Small intestine (tissue), 7 donors: ENCODE measurements at regions not wholly inside any gene's neighbourhood (a gene's known extent, or its start where the extent isn't known, plus 50 kb on each side); places are given as distances from the start of the nearest gene placed in this dataset.

ENCODE experiments used
- DNase-seq, 2 donors: peaks; one replicate each; pipeline versions ENCODE4 v3.0.0 to v3.0.0-alpha.2; 2013
- FAIRE-seq: peaks from 2 replicates; lab custom pipeline; 2012; peaks lifted over from hg19 to GRCh38; lab: Jason Lieb, UNC
- H3K27ac ChIP-seq, 3 donors: one replicate each; pipeline ENCODE4 v1.5.1; 2013; ENCODE audit warnings: low read length in 2 of 3, mild to moderate bottlenecking in 2 of 3, control low read depth in 1 of 3, inconsistent platforms in 1 of 3, low read depth in 1 of 3, moderate library complexity in 1 of 3
- H3K27me3 ChIP-seq, 3 donors: one replicate each; pipeline ENCODE4 v1.6.1; 2013; ENCODE audit warnings: low read length in 3 of 3, inconsistent platforms in 1 of 3; ENCODE audit not compliant: control insufficient read depth in 3 of 3, insufficient read depth in 3 of 3
- H3K36me3 ChIP-seq, 3 donors: one replicate each; pipeline ENCODE4 v1.6.1; 2013; ENCODE audit warnings: low read length in 3 of 3, inconsistent platforms in 1 of 3, low read depth in 1 of 3, mild to moderate bottlenecking in 1 of 3, moderate library complexity in 1 of 3; ENCODE audit not compliant: control insufficient read depth in 3 of 3, insufficient read depth in 2 of 3
- H3K4me1 ChIP-seq, 3 donors: one replicate each; pipeline ENCODE4 v1.6.1; 2013; ENCODE audit warnings: low read length in 2 of 3, inconsistent platforms in 1 of 3, low read depth in 1 of 3, mild to moderate bottlenecking in 1 of 3, moderate library complexity in 1 of 3; ENCODE audit not compliant: control insufficient read depth in 3 of 3, insufficient read depth in 2 of 3
- H3K4me3 ChIP-seq, 3 donors: one replicate each; pipeline ENCODE4 v1.5.1; 2013; ENCODE audit warnings: low read length in 3 of 3, control low read depth in 1 of 3, inconsistent platforms in 1 of 3, low read depth in 1 of 3, mild to moderate bottlenecking in 1 of 3, moderate library complexity in 1 of 3
- H3K9me3 ChIP-seq, 2 donors: one replicate each; pipeline ENCODE4 v1.6.1; 2013; ENCODE audit warnings: low read depth in 1 of 2, low read length in 1 of 2; ENCODE audit not compliant: control insufficient read depth in 2 of 2, insufficient read depth in 1 of 2
- WGBS, 3 donors: extraction: QIAGEN DNeasy Blood & Tissue Kit; methylation state at CpG; one replicate each; pipeline ENCODE4 v1.1.7; 2013; 5-methylcytosine and 5-hydroxymethylcytosine counted together
- donor health status: healthy with polysubstance abuse.
- donor health status: control.
- donor health status: control.
- donor health status: Bipolar disorder and iron deficiency.
- donor health status: healthy.

DNA sequence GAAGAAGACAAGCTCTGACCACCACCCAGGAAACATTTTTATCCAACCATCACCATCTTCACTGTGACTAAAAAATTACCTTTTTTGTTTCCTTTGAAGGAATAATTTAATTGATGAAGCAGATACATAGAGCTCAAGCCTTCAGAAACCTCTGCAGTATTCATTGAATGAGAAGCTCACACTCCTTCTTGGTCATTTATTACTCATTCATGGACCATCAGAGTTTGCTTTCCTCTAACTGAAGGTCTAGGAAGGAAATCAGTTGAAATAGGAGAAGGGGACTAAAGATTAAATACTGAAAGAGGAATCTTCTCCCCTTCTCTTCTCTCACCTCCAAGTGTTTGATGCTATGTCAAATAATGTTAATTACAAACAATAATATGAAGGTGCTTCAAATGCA is 290.6 kb upstream of the KLF3 start:
- no peak overlapping the region for H3K27ac ChIP-seq
- FAIRE-seq, result no peak

GRCh38 chr4:38377195-38377594 is 286.8 kb upstream of the KLF3 start:
- FAIRE-seq, result no peak
- no peaks in the 10 kb centered on the region for H3K27me3 ChIP-seq
- no peak for DNase-seq
- H3K27ac ChIP-seq, result no peak overlapping the region
- WGBS, 3 donors, result 87 to 100% (median 96%) methylated on average over 1 of the region's 1 CpG
- H3K9me3 ChIP-seq, result no peaks in the 10 kb centered on the region
- peaks cover 0 to 4% (median 4%) of the 10 kb centered on the region in 3 donors for H3K4me1 ChIP-seq
- no peak overlapping the region for H3K4me3 ChIP-seq
- H3K36me3 ChIP-seq, result no peaks in the 10 kb centered on the region

More for the DNA sequence above, 290.6 kb upstream of the KLF3 start:
- Histone ChIP-seq H3K4me1 (peaks cover 0 to 6% (median 0%) of the 10 kb centered on the region in 3 donors), H3K27me3 (no peaks in the 10 kb centered on the region), H3K36me3 (no peaks in the 10 kb centered on the region), H3K9me3 (no peaks in the 10 kb centered on the region), H3K4me3 (no peak overlapping the region)
- DNase-seq, result no peak

DNA sequence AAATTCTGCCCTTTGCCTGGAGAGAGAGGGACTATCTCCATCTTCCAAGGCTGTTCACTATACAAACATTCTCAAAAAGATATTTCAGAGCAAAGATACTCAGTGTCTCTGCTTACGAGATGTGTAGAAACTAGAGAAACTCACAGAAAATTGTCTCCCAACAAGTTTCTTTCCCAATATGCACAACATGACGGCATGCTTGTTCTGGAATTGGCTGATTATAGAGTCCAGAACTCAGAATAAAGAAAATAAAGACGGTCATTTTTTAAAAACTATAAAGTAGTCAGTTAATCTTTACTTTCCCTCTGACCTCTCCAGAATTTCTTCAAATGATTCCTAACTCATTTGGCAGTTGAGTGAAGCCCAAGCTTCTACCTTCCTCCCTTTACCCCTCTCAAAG is 285.5 kb upstream of the KLF3 start:
- FAIRE-seq (no peak), DNase-seq (no peak)
- Histone ChIP-seq H3K4me3 (no peak overlapping the region), H3K27ac (no peak overlapping the region), H3K27me3 (no peaks in the 10 kb centered on the region), H3K36me3 (no peaks in the 10 kb centered on the region), H3K4me1 (peaks cover 2 to 16% (median 10%) of the 10 kb centered on the region in 3 donors), H3K9me3 (no peaks in the 10 kb centered on the region)
- WGBS, 3 donors, result 68 to 86% (median 83%) methylated on average over 3 of the region's 3 CpGs

GRCh38 chr4:38381788-38382187 is 282.2 kb upstream of the KLF3 start:
- H3K27ac ChIP-seq, result peak overlapping the region in 2 of 3 donors; percentile 16 to 32
- no peaks in the 10 kb centered on the region for H3K36me3 ChIP-seq
- DNase-seq (no peak), FAIRE-seq (no peak)
- no peaks in the 10 kb centered on the region for H3K27me3 ChIP-seq
- H3K9me3 ChIP-seq, result no peaks in the 10 kb centered on the region
- H3K4me1 ChIP-seq, result peaks cover 5 to 46% (median 15%) of the 10 kb centered on the region in 3 donors
- WGBS, 3 donors, result 69 to 95% (median 86%) methylated on average over 6 of the region's 6 CpGs
- H3K4me3 ChIP-seq, result no peak overlapping the region

DNA sequence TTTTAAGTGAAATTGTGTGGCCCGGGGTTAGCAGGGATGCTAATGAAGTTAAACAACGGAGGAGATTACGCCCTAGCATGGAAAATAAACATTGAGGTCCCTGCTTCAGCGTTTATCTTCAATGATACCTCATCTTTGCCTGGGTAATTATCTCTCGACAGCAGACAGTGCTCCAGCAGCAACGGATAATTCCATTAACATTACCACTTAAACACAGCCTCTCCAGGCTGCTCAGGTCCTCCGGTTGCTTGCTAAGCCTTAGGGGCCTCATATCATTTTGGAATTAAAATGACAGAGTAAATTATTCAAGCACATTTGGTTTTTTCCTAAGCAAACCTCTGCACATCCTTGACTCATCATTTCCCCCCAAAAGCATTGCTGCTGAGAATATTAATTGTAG is 281.5 kb upstream of the KLF3 start:
- DNase-seq, result no peak
- peaks cover 5 to 54% (median 15%) of the 10 kb centered on the region in 3 donors for H3K4me1 ChIP-seq
- no peaks in the 10 kb centered on the region for H3K27me3 ChIP-seq
- peak overlapping the region in 1 of 3 donors; percentile 90 for H3K27ac ChIP-seq
- no peaks in the 10 kb centered on the region for H3K36me3 ChIP-seq
- no peak overlapping the region for H3K4me3 ChIP-seq
- FAIRE-seq, result no peak
- WGBS, 3 donors, result 57 to 70% (median 60%) methylated on average over 7 of the region's 7 CpGs
- H3K9me3 ChIP-seq, result no peaks in the 10 kb centered on the region

- no peaks in the 10 kb centered on the region for H3K27me3 ChIP-seq
- peak overlapping the region in 1 of 3 donors; percentile 90 for H3K27ac ChIP-seq
- 62 to 70% (median 64%) methylated on average over 3 of the region's 3 CpGs for WGBS, 3 donors
- DNase-seq (no peak), FAIRE-seq (no peak)
- H3K4me1 ChIP-seq, result peaks cover 5 to 60% (median 15%) of the 10 kb centered on the region in 3 donors
- H3K4me3 ChIP-seq, result no peak overlapping the region
- no peaks in the 10 kb centered on the region for H3K36me3 ChIP-seq
- no peaks in the 10 kb centered on the region for H3K9me3 ChIP-seq
These were observed 280.3 kb upstream of the KLF3 start for GRCh38 chr4:38383646-38384121.

DNA sequence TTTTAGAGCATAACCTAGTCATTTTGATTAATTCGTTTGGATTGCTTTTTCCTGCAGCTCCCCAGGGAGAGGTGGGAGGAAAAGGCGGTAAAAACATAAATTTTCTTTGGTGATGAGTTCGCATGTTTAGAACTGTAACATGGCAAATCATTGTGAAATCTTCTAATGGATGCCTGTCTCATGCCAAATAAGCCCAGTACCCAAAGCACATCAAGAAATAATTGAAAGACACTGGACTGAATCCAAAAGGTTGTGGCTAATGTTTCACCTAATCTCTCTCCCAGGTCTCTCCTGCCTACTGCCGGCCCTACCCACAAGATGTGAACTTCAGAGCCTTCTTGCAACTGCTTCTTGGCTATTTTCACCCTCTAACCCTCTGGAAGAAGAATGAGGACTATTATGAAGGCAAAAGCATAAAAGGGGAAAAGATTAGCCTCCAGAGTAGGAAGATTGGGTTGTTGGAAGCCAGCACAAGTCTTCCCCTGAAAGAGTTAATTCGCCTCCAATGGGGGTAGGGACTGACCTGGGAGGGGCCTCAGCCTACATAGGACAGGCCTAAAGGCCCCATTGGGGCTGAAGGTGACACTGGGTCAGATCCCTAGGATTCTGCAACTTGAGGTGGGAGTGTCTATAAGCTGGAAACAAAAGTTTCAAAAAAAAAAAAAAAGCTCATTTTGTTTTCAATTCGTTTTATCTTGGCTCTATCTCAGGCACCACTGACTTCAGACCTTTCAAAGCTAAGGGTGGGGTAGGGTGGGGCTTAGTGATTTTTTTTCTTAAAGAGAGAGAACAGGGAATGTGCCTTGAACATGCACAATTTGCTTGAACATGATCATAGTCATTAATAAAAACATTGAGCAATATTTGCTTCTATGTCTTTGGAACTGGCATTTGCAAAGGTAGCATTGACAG is 278.6 kb upstream of the KLF3 start:
- Histone ChIP-seq H3K36me3 (no peaks in the 10 kb centered on the region), H3K27me3 (no peaks in the 10 kb centered on the region), H3K27ac (peak overlapping the region; percentile 84 to 94 (median 90)), H3K4me1 (peaks cover 5 to 61% (median 15%) of the 10 kb centered on the region in 3 donors), H3K4me3 (no peak overlapping the region), H3K9me3 (peaks cover 0 to 7% of the 10 kb centered on the region in 2 donors)
- WGBS, 3 donors, result 7 to 43% (median 34%) methylated on average over 6 of the region's 6 CpGs
- peak; percentile 76 to 94 for DNase-seq
- no peak for FAIRE-seq

DNA sequence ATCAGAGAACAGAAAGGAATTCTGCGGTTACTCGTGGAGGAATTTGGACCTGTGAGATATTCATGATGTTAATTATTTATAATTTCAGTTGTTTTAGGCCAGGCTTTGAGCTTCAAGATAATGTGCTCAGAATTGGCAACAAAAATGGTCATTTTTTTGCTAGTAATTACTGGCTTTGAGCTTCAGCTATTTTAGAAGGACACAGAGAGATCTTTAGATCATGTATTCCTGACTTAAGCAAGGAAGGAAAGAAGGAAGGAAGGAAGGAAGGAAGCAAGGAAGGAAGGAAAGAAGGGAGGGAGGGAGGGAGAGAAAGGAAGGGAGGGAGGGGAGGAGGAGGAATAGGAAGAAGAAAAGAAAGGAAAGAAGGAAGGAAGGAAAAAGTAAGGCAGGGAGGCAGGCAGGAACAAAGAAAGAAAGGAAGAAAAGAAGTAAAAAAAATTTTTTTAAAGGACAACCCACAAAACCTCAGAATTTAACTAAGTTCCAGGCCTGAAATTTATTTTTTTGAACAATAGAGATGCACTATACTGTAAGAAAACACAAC is 277.9 kb upstream of the KLF3 start:
- no peak for DNase-seq
- Histone ChIP-seq H3K27me3 (no peaks in the 10 kb centered on the region), H3K36me3 (no peaks in the 10 kb centered on the region), H3K9me3 (peaks cover 0 to 12% of the 10 kb centered on the region in 2 donors), H3K27ac (peak overlapping the region in 2 of 3 donors; percentile 75 to 90), H3K4me3 (no peak overlapping the region), H3K4me1 (peaks cover 5 to 67% (median 15%) of the 10 kb centered on the region in 3 donors)
- no peak for FAIRE-seq
- 16 to 39% (median 24%) methylated on average over 2 of the region's 2 CpGs for WGBS, 3 donors
